ENCODE measurements at regions not wholly inside any gene's neighbourhood (a gene's known extent, or its start where the extent isn't known, plus 50 kb on each side); places are given as distances from the start of the nearest gene placed in this dataset.

DNA sequence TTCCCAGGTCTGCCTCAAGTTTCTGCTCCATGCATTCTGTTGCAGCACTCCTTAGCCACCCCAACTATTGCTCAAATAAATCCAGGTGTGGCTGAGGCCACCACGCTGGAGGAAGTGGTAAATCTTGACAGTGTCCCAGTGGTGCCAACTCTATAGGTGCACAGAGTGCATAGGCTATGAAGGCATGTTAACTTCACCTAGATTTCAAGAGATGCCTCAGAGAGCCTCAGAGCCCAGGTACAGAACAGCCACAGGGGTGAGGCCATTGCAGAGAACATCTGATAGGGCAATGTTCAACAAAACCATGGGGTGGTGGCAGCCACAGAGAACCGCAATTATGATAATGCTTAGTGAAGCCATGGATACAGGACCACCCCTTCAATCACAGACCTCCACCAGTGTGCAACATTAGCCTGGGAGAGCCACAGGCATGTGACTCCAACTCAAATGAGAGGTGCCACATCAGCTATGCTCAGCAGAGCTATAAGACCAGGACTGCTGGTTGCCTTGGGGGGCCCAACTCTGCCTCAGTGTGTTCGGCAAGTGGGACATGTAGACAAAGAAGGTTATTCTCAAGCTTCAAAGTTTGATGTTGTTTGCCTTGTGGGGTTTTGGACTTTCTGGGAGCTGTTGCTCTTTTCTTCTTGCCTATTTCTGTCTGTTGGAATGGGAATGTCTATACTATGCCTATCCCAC, 468.7 kb downstream of the ANKRD50 start:
- no peaks in the 10 kb centered on the region for H3K4me1 ChIP-seq (ENCODE audit: insufficient read depth, low read length, severe bottlenecking)
- no peaks in the 10 kb centered on the region for H3K79me2 ChIP-seq (ENCODE audit: insufficient read depth, low read length)
- H4K20me1 ChIP-seq (ENCODE audit: insufficient read depth, low read length) = no peaks in the 10 kb centered on the region
- no peaks in the 10 kb centered on the region for H3K36me3 ChIP-seq (ENCODE audit: insufficient read depth, low read length)
- no peak overlapping the region for H3K9ac ChIP-seq (ENCODE audit: low read length)
- TF ChIP-seq, protein P1, sequence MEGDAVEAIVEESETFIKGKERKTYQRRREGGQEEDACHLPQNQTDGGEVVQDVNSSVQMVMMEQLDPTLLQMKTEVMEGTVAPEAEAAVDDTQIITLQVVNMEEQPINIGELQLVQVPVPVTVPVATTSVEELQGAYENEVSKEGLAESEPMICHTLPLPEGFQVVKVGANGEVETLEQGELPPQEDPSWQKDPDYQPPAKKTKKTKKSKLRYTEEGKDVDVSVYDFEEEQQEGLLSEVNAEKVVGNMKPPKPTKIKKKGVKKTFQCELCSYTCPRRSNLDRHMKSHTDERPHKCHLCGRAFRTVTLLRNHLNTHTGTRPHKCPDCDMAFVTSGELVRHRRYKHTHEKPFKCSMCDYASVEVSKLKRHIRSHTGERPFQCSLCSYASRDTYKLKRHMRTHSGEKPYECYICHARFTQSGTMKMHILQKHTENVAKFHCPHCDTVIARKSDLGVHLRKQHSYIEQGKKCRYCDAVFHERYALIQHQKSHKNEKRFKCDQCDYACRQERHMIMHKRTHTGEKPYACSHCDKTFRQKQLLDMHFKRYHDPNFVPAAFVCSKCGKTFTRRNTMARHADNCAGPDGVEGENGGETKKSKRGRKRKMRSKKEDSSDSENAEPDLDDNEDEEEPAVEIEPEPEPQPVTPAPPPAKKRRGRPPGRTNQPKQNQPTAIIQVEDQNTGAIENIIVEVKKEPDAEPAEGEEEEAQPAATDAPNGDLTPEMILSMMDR (IDR thresholded peaks at IDR 0.05; ENCODE audit: low read length) = no peak
- no peak for TF ChIP-seq EZH2 (IDR thresholded peaks at IDR 0.05; ENCODE audit: borderline replicate concordance, low read length)
- no peak overlapping the region for H3K27ac ChIP-seq (ENCODE audit: low read depth, low read length, poor library complexity, severe bottlenecking)
- no peak overlapping the region for H3K4me2 ChIP-seq (ENCODE audit: low read length)
- no peak overlapping the region for H2AFZ ChIP-seq (ENCODE audit: low read length)
- no peaks in the 10 kb centered on the region for H3K9me2 ChIP-seq (ENCODE audit: low read depth, low read length)
- H3K4me3 ChIP-seq (ENCODE audit: low read depth, low read length, poor library complexity, severe bottlenecking) = no peak overlapping the region
- H3K9me3 ChIP-seq (ENCODE audit: low read length) = no peaks in the 10 kb centered on the region
- no peaks in the 10 kb centered on the region for H3F3A ChIP-seq (ENCODE audit: insufficient read depth, low read length)
- H3K27me3 ChIP-seq (ENCODE audit: insufficient read depth, low read length) = no peaks in the 10 kb centered on the region

DNA sequence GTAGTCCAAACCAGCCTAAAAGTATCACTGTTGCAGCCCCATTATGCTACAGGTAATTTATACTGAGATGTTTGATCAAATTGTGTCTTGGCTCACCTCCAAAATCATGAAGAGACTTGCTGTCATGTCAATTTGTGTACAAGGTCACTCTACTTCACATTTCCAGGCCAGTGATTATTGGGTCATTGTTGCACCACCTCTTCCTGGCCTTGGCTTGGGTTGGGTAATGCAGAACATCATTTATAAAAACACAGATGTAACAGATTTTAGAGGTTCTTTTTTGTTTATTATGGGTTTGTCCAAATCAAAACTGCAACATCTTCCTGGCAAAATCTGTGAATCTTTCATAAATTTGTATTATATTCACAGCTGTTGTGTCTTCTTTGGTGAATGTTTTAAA, 459.5 kb downstream of the ANKRD50 start:
- H2AFZ ChIP-seq (ENCODE audit: low read length) = no peak overlapping the region
- TF ChIP-seq, protein P1 (IDR thresholded peaks at IDR 0.05; ENCODE audit: low read length) = no peak
- TF ChIP-seq EZH2 (IDR thresholded peaks at IDR 0.05; ENCODE audit: borderline replicate concordance, low read length) = no peak
- no peak overlapping the region for H3K4me3 ChIP-seq (ENCODE audit: low read depth, low read length, poor library complexity, severe bottlenecking)
- no peaks in the 10 kb centered on the region for H3K9me3 ChIP-seq (ENCODE audit: low read length)
- no peaks in the 10 kb centered on the region for H3K27me3 ChIP-seq (ENCODE audit: insufficient read depth, low read length)
- H3F3A ChIP-seq (ENCODE audit: insufficient read depth, low read length) = peaks cover 4% of the 10 kb centered on the region; the same call in 1 of the 2 replicates
- no peaks in the 10 kb centered on the region for H4K20me1 ChIP-seq (ENCODE audit: insufficient read depth, low read length)
- H3K4me1 ChIP-seq (ENCODE audit: insufficient read depth, low read length, severe bottlenecking) = no peaks in the 10 kb centered on the region
- no peaks in the 10 kb centered on the region for H3K36me3 ChIP-seq (ENCODE audit: insufficient read depth, low read length)
- H3K4me2 ChIP-seq (ENCODE audit: low read length) = no peak overlapping the region
- no peak overlapping the region for H3K27ac ChIP-seq (ENCODE audit: low read depth, low read length, poor library complexity, severe bottlenecking)
- no peaks in the 10 kb centered on the region for H3K9me2 ChIP-seq (ENCODE audit: low read depth, low read length)
- no peaks in the 10 kb centered on the region for H3K79me2 ChIP-seq (ENCODE audit: insufficient read depth, low read length)
- no peak overlapping the region for H3K9ac ChIP-seq (ENCODE audit: low read length)

DNA sequence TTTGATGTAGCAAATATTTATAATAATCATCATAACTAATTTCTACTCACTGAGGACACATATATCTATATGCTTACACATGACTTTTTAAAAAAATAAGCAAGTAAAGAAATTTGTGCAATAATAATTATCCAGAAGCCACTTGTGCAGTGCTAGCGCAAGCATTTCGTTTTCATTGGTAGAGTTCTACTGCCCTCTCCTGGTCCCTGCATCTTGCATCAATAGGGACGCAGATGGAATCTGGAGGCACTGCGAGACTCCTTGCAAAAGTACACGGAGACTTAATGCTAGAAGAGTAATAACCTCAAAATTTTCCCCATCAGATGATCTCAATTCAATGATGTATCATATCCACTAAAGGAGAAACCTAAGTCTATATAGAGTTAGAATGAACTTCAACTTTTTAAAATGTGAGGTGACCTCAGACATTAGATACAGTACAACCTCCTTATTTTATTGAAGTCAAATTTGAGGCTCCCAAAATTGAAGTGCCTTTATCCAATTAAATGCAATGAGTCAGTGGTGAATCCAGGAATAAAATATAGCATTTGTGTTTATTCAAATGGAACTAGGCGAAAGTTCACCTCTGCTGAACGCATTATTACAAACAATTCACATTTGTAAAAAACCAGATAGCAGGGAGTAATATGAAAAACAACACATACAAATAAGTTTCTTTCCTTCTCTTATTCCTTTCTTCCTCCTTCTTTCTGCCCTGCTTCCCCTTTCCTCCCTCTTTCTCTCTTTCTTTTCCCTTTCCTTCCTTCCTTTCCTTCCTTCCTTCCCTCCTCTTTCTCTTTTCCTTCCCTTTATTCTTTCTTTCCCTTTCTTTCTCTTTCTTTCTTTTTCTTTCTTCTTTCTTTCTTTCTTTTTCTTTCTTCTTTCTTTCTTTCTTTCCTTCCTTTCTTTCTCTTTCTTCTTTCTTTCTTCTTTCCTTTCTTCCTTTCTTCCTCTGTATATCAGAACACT, 450.0 kb downstream of the ANKRD50 start:
- H3K4me2 ChIP-seq (ENCODE audit: low read length) = no peak overlapping the region
- no peak overlapping the region for H3K4me3 ChIP-seq (ENCODE audit: low read depth, low read length, poor library complexity, severe bottlenecking)
- H3K27me3 ChIP-seq (ENCODE audit: insufficient read depth, low read length) = no peaks in the 10 kb centered on the region
- no peak for TF ChIP-seq EZH2 (IDR thresholded peaks at IDR 0.05; ENCODE audit: borderline replicate concordance, low read length)
- TF ChIP-seq, protein P1 (IDR thresholded peaks at IDR 0.05; ENCODE audit: low read length) = peak; percentile 79
- H2AFZ ChIP-seq (ENCODE audit: low read length) = no peak overlapping the region
- H3K4me1 ChIP-seq (ENCODE audit: insufficient read depth, low read length, severe bottlenecking) = no peaks in the 10 kb centered on the region
- H3K79me2 ChIP-seq (ENCODE audit: insufficient read depth, low read length) = no peaks in the 10 kb centered on the region
- H3K9me3 ChIP-seq (ENCODE audit: low read length) = no peaks in the 10 kb centered on the region
- H4K20me1 ChIP-seq (ENCODE audit: insufficient read depth, low read length) = no peaks in the 10 kb centered on the region
- H3K9ac ChIP-seq (ENCODE audit: low read length) = no peak overlapping the region
- H3K27ac ChIP-seq (ENCODE audit: low read depth, low read length, poor library complexity, severe bottlenecking) = no peak overlapping the region
- no peaks in the 10 kb centered on the region for H3K9me2 ChIP-seq (ENCODE audit: low read depth, low read length)
- no peaks in the 10 kb centered on the region for H3F3A ChIP-seq (ENCODE audit: insufficient read depth, low read length)
- H3K36me3 ChIP-seq (ENCODE audit: insufficient read depth, low read length) = no peaks in the 10 kb centered on the region
